ENCODE measurements at regions not wholly inside any gene's neighbourhood (a gene's known extent, or its start where the extent isn't known, plus 50 kb on each side); places are given as distances from the start of the nearest gene placed in this dataset.

GRCh38 chr3:194906229-194906629, 220.5 kb downstream of the FAM43A start:
- no peak overlapping the region for H3K4me3 ChIP-seq (ENCODE audit: low read depth, low read length, poor library complexity, severe bottlenecking)
- intact Hi-C loops (cut with micrococcal nuclease; ENCODE audit: unreplicated experiment), result no loop called here
- no peaks in the 10 kb centered on the region for H3K27me3 ChIP-seq (replicated peaks; ENCODE audit: insufficient read depth, low read depth, low read length, poor library complexity)
- TF ChIP-seq CTCF (conservative IDR thresholded peaks at IDR 0.05; ENCODE audit: low read depth, low read length), result no peak
- TF ChIP-seq EZH2 (IDR thresholded peaks at IDR 0.05; ENCODE audit: borderline replicate concordance, low read depth, low read length, poor library complexity, severe bottlenecking), result no peak
- ChIA-PET CTCF (no interaction called here), POLR2A (ENCODE audit: low non-redundant PET) (no interaction called here)
- no peaks in the 10 kb centered on the region for H3K4me1 ChIP-seq (ENCODE audit: insufficient read depth, low read length, poor library complexity, severe bottlenecking)
- H3K9me3 ChIP-seq (ENCODE audit: low read depth, low read length, poor library complexity, severe bottlenecking), result peaks cover 9% of the 10 kb centered on the region
- no peak overlapping the region for H3K27ac ChIP-seq (ENCODE audit: low read depth, low read length, poor library complexity, severe bottlenecking)
- no peaks in the 10 kb centered on the region for H3K36me3 ChIP-seq (ENCODE audit: insufficient read depth, low read length, poor library complexity, severe bottlenecking)
- BruUV-seq (replicated peaks), result no TSS peak
- DNase-seq (ENCODE audit: low spot score), result no peak

- Histone ChIP-seq H3K9me3 (ENCODE audit: low read depth, low read length, poor library complexity, severe bottlenecking) (peaks cover 9% of the 10 kb centered on the region), H3K27me3 (replicated peaks; ENCODE audit: insufficient read depth, low read depth, low read length, poor library complexity) (no peaks in the 10 kb centered on the region), H3K36me3 (ENCODE audit: insufficient read depth, low read length, poor library complexity, severe bottlenecking) (no peaks in the 10 kb centered on the region), H3K4me1 (ENCODE audit: insufficient read depth, low read length, poor library complexity, severe bottlenecking) (no peaks in the 10 kb centered on the region), H3K4me3 (ENCODE audit: low read depth, low read length, poor library complexity, severe bottlenecking) (no peak overlapping the region), H3K27ac (ENCODE audit: low read depth, low read length, poor library complexity, severe bottlenecking) (no peak overlapping the region)
- peak; percentile 36 for DNase-seq (ENCODE audit: low spot score)
- CTCF ChIA-PET, result no interaction called here
- intact Hi-C loops (cut with micrococcal nuclease; ENCODE audit: unreplicated experiment), result no loop called here
- no peak for TF ChIP-seq EZH2 (IDR thresholded peaks at IDR 0.05; ENCODE audit: borderline replicate concordance, low read depth, low read length, poor library complexity, severe bottlenecking)
- no peak for TF ChIP-seq CTCF (conservative IDR thresholded peaks at IDR 0.05; ENCODE audit: low read depth, low read length)
- BruUV-seq (replicated peaks), result no TSS peak
- POLR2A ChIA-PET (ENCODE audit: low non-redundant PET), result no interaction called here
Measured at GRCh38 chr3:194906970-194907629, 221.4 kb downstream of the FAM43A start.

- ChIA-PET POLR2A (ENCODE audit: low non-redundant PET) (no interaction called here), CTCF (no interaction called here)
- intact Hi-C loops (cut with micrococcal nuclease; ENCODE audit: unreplicated experiment), result no loop called here
Measured at GRCh38 chr3:194907811-194908210, 222.1 kb downstream of the FAM43A start.

More at GRCh38 chr3:194907811-194908210, 222.1 kb downstream of the FAM43A start:
- Histone ChIP-seq H3K4me1 (ENCODE audit: insufficient read depth, low read length, poor library complexity, severe bottlenecking) (no peaks in the 10 kb centered on the region), H3K27ac (ENCODE audit: low read depth, low read length, poor library complexity, severe bottlenecking) (no peak overlapping the region), H3K9me3 (ENCODE audit: low read depth, low read length, poor library complexity, severe bottlenecking) (peaks cover 9% of the 10 kb centered on the region), H3K36me3 (ENCODE audit: insufficient read depth, low read length, poor library complexity, severe bottlenecking) (no peaks in the 10 kb centered on the region), H3K4me3 (ENCODE audit: low read depth, low read length, poor library complexity, severe bottlenecking) (no peak overlapping the region), H3K27me3 (replicated peaks; ENCODE audit: insufficient read depth, low read depth, low read length, poor library complexity) (no peaks in the 10 kb centered on the region)
- TF ChIP-seq CTCF (conservative IDR thresholded peaks at IDR 0.05; ENCODE audit: low read depth, low read length) (no peak), EZH2 (IDR thresholded peaks at IDR 0.05; ENCODE audit: borderline replicate concordance, low read depth, low read length, poor library complexity, severe bottlenecking) (no peak)
- DNase-seq (ENCODE audit: low spot score), result no peak
- BruUV-seq (replicated peaks), result no TSS peak
